ENCODE measurements at regions not wholly inside any gene's neighbourhood (a gene's known extent, or its start where the extent isn't known, plus 50 kb on each side); places are given as distances from the start of the nearest gene placed in this dataset.
"Not testable (repeated sequence)": the region's sequence is repeated elsewhere in the genome, so short reads cannot be mapped to it uniquely, and the experiment has no call there.

DNA sequence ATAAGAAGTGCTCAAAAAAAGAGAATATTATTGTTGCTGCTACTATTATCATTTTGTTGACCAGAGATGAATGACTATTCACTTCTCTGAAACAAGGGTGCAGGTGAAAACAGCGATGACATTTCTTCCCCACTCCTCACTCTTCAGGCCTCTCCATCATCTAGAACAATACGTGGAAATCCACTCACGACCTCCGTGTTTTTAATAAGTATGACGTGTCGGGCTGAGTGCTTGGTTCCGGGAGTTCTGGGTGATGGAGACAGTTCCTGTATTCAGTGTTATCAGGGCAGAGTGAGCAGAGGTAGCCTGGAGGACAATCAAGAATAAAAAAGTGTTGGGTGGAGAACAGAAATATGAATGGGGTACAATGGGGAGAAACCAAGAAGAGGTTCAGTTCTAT, 130.0 kb upstream of the ZNF217 start (continued):
- TF ChIP-seq, protein P1, sequence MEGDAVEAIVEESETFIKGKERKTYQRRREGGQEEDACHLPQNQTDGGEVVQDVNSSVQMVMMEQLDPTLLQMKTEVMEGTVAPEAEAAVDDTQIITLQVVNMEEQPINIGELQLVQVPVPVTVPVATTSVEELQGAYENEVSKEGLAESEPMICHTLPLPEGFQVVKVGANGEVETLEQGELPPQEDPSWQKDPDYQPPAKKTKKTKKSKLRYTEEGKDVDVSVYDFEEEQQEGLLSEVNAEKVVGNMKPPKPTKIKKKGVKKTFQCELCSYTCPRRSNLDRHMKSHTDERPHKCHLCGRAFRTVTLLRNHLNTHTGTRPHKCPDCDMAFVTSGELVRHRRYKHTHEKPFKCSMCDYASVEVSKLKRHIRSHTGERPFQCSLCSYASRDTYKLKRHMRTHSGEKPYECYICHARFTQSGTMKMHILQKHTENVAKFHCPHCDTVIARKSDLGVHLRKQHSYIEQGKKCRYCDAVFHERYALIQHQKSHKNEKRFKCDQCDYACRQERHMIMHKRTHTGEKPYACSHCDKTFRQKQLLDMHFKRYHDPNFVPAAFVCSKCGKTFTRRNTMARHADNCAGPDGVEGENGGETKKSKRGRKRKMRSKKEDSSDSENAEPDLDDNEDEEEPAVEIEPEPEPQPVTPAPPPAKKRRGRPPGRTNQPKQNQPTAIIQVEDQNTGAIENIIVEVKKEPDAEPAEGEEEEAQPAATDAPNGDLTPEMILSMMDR (IDR thresholded peaks at IDR 0.05; ENCODE audit: low read depth, low read length, missing input control) = no peak
- TF ChIP-seq JUND (IDR thresholded peaks at IDR 0.05) (no peak), FOXA2 (IDR thresholded peaks at IDR 0.05) (no peak), TAF1 (conservative IDR thresholded peaks at IDR 0.05) (no peak)

DNA sequence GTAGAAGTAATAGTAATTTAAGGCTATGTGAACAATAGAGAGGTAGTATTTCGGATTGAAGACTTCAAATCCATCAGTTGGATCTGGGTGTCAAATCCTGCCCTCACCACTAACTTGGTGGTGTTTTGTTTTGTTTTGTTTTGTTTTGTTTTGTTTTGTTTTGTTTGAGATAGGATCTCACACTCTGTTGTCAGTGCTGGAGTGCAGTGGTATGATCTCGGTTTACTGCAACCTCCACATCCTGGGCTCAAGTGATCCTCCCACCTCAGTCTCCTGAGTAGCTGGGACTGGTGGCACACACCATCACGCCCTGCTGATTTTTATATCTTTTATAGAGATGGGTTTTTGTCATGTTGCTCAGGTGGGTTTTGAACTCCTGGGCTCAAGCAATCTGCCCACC, 129.4 kb upstream of the ZNF217 start:
- 92% methylated on average over 3 of the region's 3 CpGs for WGBS
- Histone ChIP-seq H3K27me3 (ENCODE audit: control insufficient read depth in 4 of 4, insufficient read depth in 4 of 4, low read length in 3 of 4) (no peaks in the 10 kb centered on the region), H3K4me1 (ENCODE audit: control insufficient read depth in 4 of 4, insufficient read depth in 4 of 4, low read length in 3 of 4) (no peaks in the 10 kb centered on the region), H3K9me3 (ENCODE audit: control insufficient read depth in 4 of 4, low read length in 3 of 4) (no peaks in the 10 kb centered on the region), H3K4me3 (ENCODE audit: low read depth in 1 of 3, low read length in 3 of 3) (no peak overlapping the region), H3K9ac (ENCODE audit: low read depth in 1 of 2, low read length in 2 of 2) (no peak overlapping the region), H3K36me3 (ENCODE audit: control insufficient read depth in 4 of 4, insufficient read depth in 3 of 4, low read depth in 1 of 4, low read length in 3 of 4) (no peaks in the 10 kb centered on the region), H3K27ac (ENCODE audit: low read depth in 1 of 2, low read length in 2 of 2) (no peak overlapping the region)
- TF ChIP-seq HNF4G (IDR thresholded peaks at IDR 0.05) = no peak
- no peak for TF ChIP-seq GABPA (IDR thresholded peaks at IDR 0.05 in 1 of 2, conservative IDR thresholded peaks at IDR 0.05 in 1 of 2)
- no peak for TF ChIP-seq JUND (IDR thresholded peaks at IDR 0.05)
- TF ChIP-seq FOXA1 (IDR thresholded peaks at IDR 0.05) = no peak
- TF ChIP-seq FOXA2 (IDR thresholded peaks at IDR 0.05) = no peak
- no peak for TF ChIP-seq RAD21 (IDR thresholded peaks at IDR 0.05)
- TF ChIP-seq, protein P2, sequence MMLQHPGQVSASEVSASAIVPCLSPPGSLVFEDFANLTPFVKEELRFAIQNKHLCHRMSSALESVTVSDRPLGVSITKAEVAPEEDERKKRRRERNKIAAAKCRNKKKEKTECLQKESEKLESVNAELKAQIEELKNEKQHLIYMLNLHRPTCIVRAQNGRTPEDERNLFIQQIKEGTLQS (IDR thresholded peaks at IDR 0.05) = no peak
- TF ChIP-seq EGR1 (IDR thresholded peaks at IDR 0.05; ENCODE audit: low read depth in 2 of 2) = no peak
- no peak for DNase-seq (ENCODE audit: low spot score)

DNA sequence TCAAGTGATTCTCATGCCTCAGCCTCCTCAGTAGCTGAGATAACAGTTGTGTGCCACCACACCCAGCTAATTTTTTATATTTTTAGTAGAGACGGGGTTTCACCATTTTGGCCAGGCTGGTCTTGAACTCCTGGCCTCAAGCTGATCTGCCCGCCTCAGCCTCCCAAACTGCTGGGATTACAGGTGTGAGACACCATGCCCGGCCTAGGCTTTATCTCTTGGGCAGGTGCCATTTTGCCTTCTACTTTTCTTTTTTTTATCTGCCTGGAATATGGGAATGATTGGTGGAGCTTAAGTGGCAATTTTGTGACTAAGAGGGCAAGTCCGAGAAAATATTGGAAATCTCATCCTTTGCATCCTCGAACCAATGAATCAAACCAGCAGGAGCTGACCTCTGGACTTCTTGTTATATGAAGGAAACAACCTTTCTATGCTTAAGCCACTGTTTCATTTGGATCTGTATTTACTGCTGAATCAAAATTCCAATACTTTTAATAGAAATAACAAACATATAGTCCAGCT, 128.9 kb upstream of the ZNF217 start:
- H3K27me3 ChIP-seq (ENCODE audit: control insufficient read depth in 4 of 4, insufficient read depth in 4 of 4, low read length in 3 of 4) = no peaks in the 10 kb centered on the region
- no peak overlapping the region for H3K4me3 ChIP-seq (ENCODE audit: low read depth in 1 of 3, low read length in 3 of 3)
- TF ChIP-seq, protein P1 (IDR thresholded peaks at IDR 0.05; ENCODE audit: low read depth, low read length, missing input control) = no peak
- TF ChIP-seq RAD21 (IDR thresholded peaks at IDR 0.05) (no peak), RXRA (IDR thresholded peaks at IDR 0.05) (no peak), EGR1 (IDR thresholded peaks at IDR 0.05; ENCODE audit: low read depth in 2 of 2) (no peak), TAF1 (conservative IDR thresholded peaks at IDR 0.05) (no peak)
- TF ChIP-seq, protein P2 (IDR thresholded peaks at IDR 0.05) = no peak
- no peak overlapping the region for H3K9ac ChIP-seq (ENCODE audit: low read depth in 1 of 2, low read length in 2 of 2)
- DNase-seq (ENCODE audit: low spot score) = no peak
- 96% methylated on average over 5 of the region's 5 CpGs for WGBS
- H3K27ac ChIP-seq (ENCODE audit: low read depth in 1 of 2, low read length in 2 of 2) = no peak overlapping the region
- H3K36me3 ChIP-seq (ENCODE audit: control insufficient read depth in 4 of 4, insufficient read depth in 3 of 4, low read depth in 1 of 4, low read length in 3 of 4) = no peaks in the 10 kb centered on the region
- H3K9me3 ChIP-seq (ENCODE audit: control insufficient read depth in 4 of 4, low read length in 3 of 4) = no peaks in the 10 kb centered on the region
- no peaks in the 10 kb centered on the region for H3K4me1 ChIP-seq (ENCODE audit: control insufficient read depth in 4 of 4, insufficient read depth in 4 of 4, low read length in 3 of 4)

DNA sequence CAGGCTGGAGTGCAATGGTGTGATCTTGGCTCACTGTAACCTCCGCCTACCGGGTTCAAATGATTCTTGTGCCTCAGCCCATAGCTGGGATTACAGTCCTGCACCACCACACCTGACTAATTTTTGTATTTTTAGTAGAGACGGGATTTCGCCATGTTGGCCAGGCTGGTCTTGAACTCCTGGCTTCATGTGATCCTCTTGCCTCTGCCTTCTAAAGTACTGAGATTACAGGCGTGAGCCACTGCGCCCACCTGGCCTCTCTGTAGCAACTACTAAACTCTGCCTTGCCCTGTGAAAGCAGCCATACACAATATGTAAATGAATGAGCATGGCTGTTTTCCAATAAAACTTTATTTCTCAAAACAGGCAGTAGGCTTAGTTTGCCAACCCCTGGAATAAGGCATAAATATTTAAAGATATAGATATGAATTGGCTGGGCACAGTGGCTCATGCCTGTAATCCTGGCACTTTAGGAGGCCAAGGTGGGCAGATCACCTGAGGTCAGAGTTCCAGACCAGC, 127.9 kb upstream of the ZNF217 start:
- H3K9ac ChIP-seq (ENCODE audit: low read depth in 1 of 2, low read length in 2 of 2); H3K36me3 ChIP-seq (ENCODE audit: control insufficient read depth in 4 of 4, insufficient read depth in 3 of 4, low read depth in 1 of 4, low read length in 3 of 4); H3K27ac ChIP-seq (ENCODE audit: low read depth in 1 of 2, low read length in 2 of 2); H3K4me3 ChIP-seq (ENCODE audit: low read depth in 1 of 3, low read length in 3 of 3); H3K9me3 ChIP-seq (ENCODE audit: control insufficient read depth in 4 of 4, low read length in 3 of 4); DNase-seq (ENCODE audit: low spot score); H3K4me1 ChIP-seq (ENCODE audit: control insufficient read depth in 4 of 4, insufficient read depth in 4 of 4, low read length in 3 of 4); H3K27me3 ChIP-seq (ENCODE audit: control insufficient read depth in 4 of 4, insufficient read depth in 4 of 4, low read length in 3 of 4): not testable (repeated sequence)
- WGBS = 97% methylated on average over 6 of the region's 6 CpGs

DNA sequence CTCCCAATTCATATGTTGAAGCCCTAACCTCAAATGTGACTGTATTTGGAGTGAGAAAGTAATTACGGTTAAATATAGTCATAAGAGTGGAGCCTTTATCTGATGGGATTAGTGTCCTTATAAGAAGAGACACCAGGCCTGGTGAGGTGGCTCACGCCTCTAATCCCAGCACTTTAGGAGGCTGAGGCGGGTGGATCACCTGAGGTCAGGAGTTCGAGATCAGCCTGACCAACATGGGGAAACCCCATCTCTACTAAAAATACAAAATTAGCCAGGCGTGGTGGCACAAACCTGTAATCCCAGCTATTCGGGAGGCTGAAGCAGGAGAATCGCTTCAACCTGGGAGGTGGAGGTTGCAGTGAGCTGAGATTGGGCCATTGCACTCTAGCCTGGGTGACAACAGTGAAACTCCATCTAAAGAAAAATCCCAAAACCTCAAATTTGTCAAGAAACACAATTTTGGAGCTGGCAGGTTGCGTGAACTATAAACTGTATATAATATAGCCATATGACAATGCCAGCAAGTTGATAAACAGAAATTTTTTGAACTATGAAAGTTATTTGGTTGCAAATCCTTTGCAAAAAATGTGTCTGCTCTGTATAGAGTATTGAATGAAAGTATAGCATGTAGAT, 125.6 kb upstream of the ZNF217 start:
- H3K4me3 ChIP-seq (ENCODE audit: low read depth in 1 of 3, low read length in 3 of 3); H3K9me3 ChIP-seq (ENCODE audit: control insufficient read depth in 4 of 4, low read length in 3 of 4); H3K27me3 ChIP-seq (ENCODE audit: control insufficient read depth in 4 of 4, insufficient read depth in 4 of 4, low read length in 3 of 4); DNase-seq (ENCODE audit: low spot score); H3K36me3 ChIP-seq (ENCODE audit: control insufficient read depth in 4 of 4, insufficient read depth in 3 of 4, low read depth in 1 of 4, low read length in 3 of 4); H3K9ac ChIP-seq (ENCODE audit: low read depth in 1 of 2, low read length in 2 of 2); H3K4me1 ChIP-seq (ENCODE audit: control insufficient read depth in 4 of 4, insufficient read depth in 4 of 4, low read length in 3 of 4); H3K27ac ChIP-seq (ENCODE audit: low read depth in 1 of 2, low read length in 2 of 2): not testable (repeated sequence)
- 95% methylated on average over 8 of the region's 8 CpGs for WGBS

Measured in liver (tissue), 8 donors.